SK-N-SH treated with all-trans-retinoic acid at 6 μM for 48 hours (cell line): ENCODE measurements at regions not wholly inside any gene's neighbourhood (a gene's known extent, or its start where the extent isn't known, plus 50 kb on each side); places are given as distances from the start of the nearest gene placed in this dataset.

Source experiments
- ARNTL ChIP-seq: fragments of 450-650 bp; formaldehyde crosslinking; IDR thresholded peaks from 2 replicates; pipeline ENCODE4 v1.5.0; 2020; ENCODE audit warnings: low read depth, mild to moderate bottlenecking, moderate library complexity, borderline replicate concordance
- CREB5 ChIP-seq: fragments of 250-450 bp; sonication (Bioruptor Pico); IDR thresholded peaks from 2 replicates; pipeline ENCODE4 v1.5.1; 2020; ENCODE audit warnings: low read depth, mild to moderate bottlenecking, moderate library complexity
- CSRNP3 ChIP-seq: fragments of 250-450 bp; sonication (Bioruptor Pico); IDR thresholded peaks from 2 replicates; pipeline ENCODE4 v1.5.1; 2021; ENCODE audit warnings: mild to moderate bottlenecking, moderate library complexity
- GLIS3 ChIP-seq: fragments of 250-450 bp; sonication (Bioruptor Pico); IDR thresholded peaks from 2 replicates; pipeline ENCODE4 v1.5.0; 2020; ENCODE audit warnings: mild to moderate bottlenecking, moderate library complexity
- OSR1 ChIP-seq: fragments of 250-450 bp; sonication (Bioruptor Pico); IDR thresholded peaks from 2 replicates; pipeline ENCODE4 v1.8.0; 2022; ENCODE audit warnings: moderate library complexity, mild to moderate bottlenecking, inconsistent platforms
- PPARA ChIP-seq: fragments of 250-450 bp; sonication (Bioruptor Pico); IDR thresholded peaks from 2 replicates; pipeline ENCODE4 v1.5.0; 2020; ENCODE audit warnings: mild to moderate bottlenecking, borderline replicate concordance
- TCF4 ChIP-seq: fragments of 250-450 bp; sonication (Bioruptor Pico); IDR thresholded peaks from 2 replicates; pipeline ENCODE4 v1.8.0; 2021; ENCODE audit warnings: mild to moderate bottlenecking, moderate library complexity, borderline replicate concordance
- ZFP30 ChIP-seq: fragments of 450-650 bp; formaldehyde crosslinking; IDR thresholded peaks from 2 replicates; pipeline ENCODE4 v1.5.0; 2022; ENCODE audit warnings: mild to moderate bottlenecking, moderate library complexity
- TF ChIP-seq, protein P1 (sequence below): fragments of 250-450 bp; sonication (Bioruptor Pico); IDR thresholded peaks from 2 replicates; pipeline ENCODE4 v1.8.0; 2020; ENCODE audit warnings: mild to moderate bottlenecking, moderate library complexity, borderline replicate concordance
- TF ChIP-seq, protein P2 (sequence below): fragments of 250-450 bp; sonication (Bioruptor Pico); IDR thresholded peaks from 2 replicates; pipeline ENCODE4 v1.5.0; 2020; ENCODE audit warnings: mild to moderate bottlenecking, moderate library complexity

- TF ChIP-seq GLIS3 (CRISPR knock-in tag), result no peak
- TF ChIP-seq ZFP30 (CRISPR knock-in tag), result no peak
- TF ChIP-seq ARNTL (CRISPR knock-in tag), result no peak
- TF ChIP-seq, protein P1, sequence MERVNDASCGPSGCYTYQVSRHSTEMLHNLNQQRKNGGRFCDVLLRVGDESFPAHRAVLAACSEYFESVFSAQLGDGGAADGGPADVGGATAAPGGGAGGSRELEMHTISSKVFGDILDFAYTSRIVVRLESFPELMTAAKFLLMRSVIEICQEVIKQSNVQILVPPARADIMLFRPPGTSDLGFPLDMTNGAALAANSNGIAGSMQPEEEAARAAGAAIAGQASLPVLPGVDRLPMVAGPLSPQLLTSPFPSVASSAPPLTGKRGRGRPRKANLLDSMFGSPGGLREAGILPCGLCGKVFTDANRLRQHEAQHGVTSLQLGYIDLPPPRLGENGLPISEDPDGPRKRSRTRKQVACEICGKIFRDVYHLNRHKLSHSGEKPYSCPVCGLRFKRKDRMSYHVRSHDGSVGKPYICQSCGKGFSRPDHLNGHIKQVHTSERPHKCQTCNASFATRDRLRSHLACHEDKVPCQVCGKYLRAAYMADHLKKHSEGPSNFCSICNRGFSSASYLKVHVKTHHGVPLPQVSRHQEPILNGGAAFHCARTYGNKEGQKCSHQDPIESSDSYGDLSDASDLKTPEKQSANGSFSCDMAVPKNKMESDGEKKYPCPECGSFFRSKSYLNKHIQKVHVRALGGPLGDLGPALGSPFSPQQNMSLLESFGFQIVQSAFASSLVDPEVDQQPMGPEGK (CRISPR knock-in tag), result no peak
- no peak for TF ChIP-seq OSR1 (CRISPR knock-in tag)
- no peak for TF ChIP-seq PPARA (CRISPR knock-in tag)
- TF ChIP-seq, protein P2, sequence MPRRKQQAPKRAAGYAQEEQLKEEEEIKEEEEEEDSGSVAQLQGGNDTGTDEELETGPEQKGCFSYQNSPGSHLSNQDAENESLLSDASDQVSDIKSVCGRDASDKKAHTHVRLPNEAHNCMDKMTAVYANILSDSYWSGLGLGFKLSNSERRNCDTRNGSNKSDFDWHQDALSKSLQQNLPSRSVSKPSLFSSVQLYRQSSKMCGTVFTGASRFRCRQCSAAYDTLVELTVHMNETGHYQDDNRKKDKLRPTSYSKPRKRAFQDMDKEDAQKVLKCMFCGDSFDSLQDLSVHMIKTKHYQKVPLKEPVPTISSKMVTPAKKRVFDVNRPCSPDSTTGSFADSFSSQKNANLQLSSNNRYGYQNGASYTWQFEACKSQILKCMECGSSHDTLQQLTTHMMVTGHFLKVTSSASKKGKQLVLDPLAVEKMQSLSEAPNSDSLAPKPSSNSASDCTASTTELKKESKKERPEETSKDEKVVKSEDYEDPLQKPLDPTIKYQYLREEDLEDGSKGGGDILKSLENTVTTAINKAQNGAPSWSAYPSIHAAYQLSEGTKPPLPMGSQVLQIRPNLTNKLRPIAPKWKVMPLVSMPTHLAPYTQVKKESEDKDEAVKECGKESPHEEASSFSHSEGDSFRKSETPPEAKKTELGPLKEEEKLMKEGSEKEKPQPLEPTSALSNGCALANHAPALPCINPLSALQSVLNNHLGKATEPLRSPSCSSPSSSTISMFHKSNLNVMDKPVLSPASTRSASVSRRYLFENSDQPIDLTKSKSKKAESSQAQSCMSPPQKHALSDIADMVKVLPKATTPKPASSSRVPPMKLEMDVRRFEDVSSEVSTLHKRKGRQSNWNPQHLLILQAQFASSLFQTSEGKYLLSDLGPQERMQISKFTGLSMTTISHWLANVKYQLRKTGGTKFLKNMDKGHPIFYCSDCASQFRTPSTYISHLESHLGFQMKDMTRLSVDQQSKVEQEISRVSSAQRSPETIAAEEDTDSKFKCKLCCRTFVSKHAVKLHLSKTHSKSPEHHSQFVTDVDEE (CRISPR knock-in tag), result no peak
- TF ChIP-seq CREB5, result no peak
- no peak for TF ChIP-seq TCF4 (CRISPR knock-in tag)
- no peak for TF ChIP-seq CSRNP3
Measured at GRCh38 chr2:183951630-183952029, 646.7 kb upstream of the ZNF804A start.
